ENCODE measurements at regions not wholly inside any gene's neighbourhood (a gene's known extent, or its start where the extent isn't known, plus 50 kb on each side); places are given as distances from the start of the nearest gene placed in this dataset.

DNA sequence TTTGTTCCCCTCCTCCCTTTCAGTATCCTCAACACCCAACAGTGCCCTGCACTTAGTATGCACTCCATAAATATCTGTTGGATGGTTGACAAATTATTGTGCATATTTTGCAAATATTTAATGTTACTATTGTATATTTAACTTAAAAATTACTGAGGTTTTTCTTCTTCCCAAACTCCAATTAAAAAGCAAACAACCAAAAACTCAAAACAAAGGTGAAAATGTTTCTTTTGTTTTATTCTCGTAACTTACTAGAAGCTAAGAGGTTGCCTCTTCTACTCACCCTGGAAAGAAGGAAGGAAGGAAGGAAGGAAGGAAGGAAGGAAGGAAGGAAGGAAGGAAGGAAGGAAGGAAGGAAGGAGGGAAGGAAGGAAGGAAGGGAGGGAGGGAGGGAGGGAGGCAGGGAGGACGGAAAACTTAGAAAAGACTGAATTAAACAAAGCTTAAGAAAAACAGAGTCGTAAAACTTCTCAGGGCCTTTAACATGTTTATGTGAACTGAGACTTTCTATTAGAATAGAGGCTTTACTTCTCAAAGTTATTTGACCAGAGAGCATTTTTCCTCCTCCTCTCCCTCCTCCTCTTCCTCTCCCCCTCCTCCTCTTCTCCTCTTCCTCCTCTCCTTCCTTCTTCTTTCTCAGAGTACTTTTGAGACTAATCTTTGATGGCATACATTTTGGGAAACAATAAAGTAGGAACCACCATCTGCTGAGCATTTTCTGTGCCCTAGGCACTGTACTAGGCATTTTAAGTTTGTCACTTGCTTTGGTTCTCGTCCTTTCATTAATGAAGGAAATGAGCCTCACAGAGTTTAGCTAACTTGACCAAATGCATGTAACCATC, 396.6 kb upstream of the WWC1 start:
- no peak for DNase-seq (ENCODE audit: low read depth in 2 of 2)

- no peak for DNase-seq (ENCODE audit: low read depth in 2 of 2)
Measured at GRCh38 chr5:167895899-167896659, 395.4 kb upstream of the WWC1 start.

GRCh38 chr5:167896814-167897213, 394.6 kb upstream of the WWC1 start:
- DNase-seq (ENCODE audit: low read depth in 2 of 2): no peak

- DNase-seq (ENCODE audit: low read depth in 2 of 2): no peak
Measured at GRCh38 chr5:167897371-167897770, 394.1 kb upstream of the WWC1 start.

DNA sequence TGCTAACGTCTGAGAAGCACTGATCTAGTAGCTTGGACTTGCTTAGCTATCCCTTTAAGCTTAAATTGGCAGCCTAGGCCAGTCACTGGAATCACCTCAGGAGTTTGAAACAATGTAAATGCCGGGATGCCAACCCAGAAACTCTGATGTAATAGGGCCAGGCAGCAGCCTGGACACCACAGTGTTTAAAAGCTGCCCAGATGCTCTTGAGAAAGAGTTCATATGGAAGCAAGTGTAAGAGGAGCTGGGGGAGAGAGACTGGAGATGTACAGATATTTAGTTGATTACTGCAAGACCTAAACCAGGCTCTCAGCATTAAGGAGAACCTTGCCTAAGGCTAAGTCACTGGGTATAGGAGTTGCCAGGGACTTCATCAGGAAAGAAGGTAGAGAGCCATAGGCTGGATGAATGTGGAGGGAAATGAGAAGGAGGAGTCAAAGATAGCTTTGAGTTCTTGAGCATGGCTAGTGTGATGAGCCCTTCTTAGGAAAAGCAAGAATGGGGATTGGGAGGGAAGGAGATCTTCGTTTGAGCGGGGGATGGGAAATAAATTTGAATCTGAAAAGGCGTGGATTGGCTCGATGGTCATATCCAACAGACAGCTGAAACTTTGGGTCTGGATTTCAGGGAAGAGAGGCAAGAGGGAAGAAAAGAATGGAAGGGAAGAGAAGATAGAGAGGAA, 392.9 kb upstream of the WWC1 start:
- no peak for DNase-seq (ENCODE audit: low read depth in 2 of 2)

DNA sequence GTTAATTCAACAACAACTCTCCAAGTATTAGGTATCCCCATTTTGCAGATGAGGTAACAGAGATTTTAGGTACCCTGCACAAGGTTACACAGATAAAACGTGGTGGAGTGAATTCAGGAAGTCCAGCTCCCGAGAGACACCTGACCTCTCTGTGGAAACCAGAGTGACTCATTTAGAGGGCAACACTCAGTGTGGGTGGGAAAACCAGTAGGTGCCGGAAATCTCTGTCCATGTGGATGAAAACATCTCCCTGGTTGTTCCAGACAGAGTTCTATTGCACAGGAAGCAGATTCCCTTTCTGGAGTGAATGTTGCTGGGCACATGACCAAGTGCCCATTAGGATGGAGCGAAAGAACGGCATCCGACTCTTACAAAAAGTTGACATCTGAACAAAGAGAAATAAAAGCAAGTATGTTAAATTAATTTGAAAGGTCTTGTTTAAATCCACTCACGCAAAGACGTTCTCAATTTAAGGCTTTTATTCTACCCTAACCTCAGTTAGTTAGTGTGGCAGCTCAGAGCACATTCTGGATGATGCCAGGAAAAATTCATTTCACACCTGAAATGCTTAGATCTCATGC, 391.9 kb upstream of the WWC1 start:
- DNase-seq (ENCODE audit: low read depth in 2 of 2): no peak

DNA sequence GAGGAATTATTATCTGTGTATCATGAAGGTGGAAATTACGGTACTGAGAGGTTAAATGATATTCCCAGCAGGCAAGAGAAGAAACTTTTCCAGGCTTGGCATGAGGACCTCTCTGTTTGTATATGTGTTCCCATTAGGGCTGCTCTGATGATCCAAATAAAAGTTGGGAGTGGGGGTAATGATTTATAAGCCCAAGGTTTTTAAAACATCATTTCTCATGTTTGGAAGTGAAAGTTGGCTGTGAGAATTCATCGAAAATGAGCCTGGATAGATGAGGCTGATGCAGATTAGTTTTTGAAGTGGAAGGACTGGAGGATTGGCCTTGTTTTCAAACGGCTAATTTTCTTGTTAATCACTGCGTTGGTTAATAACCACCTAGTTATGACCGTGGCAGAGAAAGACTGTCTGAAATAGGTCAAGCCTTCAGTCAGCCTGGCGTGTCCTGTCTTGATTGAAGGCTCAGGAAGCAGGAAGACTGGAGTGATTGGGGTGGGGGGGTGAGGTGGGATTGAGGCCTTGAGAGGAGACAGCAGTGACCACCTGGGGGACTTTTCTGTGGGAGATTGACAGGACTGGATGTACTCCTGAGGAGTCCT, 391.0 kb upstream of the WWC1 start:
- no peak for DNase-seq (ENCODE audit: low read depth in 2 of 2)

GRCh38 chr5:167902298-167902697, 389.1 kb upstream of the WWC1 start:
- DNase-seq (ENCODE audit: low read depth in 2 of 2): no peak

DNA sequence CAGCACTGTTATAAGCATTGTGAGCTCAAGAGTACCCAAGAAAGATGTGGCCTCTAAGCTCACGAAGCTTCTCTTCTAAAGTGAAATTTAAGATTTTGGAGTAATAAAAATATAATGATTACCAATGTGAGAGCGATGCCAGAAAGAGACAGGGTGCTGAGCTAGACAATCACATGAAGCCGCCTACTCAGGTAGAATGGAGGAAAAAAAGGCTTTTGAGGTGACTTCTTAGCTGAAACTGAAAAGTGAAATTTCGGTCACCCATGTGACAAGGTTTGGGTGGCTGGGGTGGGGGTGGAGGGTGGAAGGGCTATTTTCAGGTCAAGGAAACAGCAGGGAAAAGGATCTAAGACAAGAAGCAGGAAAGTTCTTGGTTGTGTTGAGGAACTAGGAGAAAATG, 388.2 kb upstream of the WWC1 start:
- no peak for DNase-seq (ENCODE audit: low read depth in 2 of 2)

- DNase-seq (ENCODE audit: low read depth in 2 of 2): no peak
Measured at GRCh38 chr5:167903659-167904058, 387.8 kb upstream of the WWC1 start.

GRCh38 chr5:167905919-167906853, 385.3 kb upstream of the WWC1 start:
- DNase-seq (ENCODE audit: low read depth in 2 of 2): no peak

DNA sequence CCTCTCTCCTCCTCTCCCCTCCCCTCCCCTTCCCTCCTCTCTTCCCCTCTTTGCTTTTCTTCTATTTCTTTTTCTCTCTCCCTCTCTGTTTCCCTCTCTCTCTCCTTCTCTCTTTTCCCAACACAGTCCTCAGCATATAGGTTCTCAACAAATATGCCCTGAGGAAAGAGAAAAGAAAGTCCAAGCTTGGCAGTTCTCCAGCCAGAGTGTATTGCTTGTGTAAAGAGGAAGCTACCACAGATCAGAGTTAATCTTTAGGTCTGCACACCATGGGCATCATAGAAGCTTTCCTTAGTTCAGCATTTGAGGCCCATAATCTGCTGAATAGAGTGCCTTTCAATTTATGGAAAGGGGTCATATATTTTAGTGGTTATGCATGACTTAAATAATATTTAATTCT, 382.8 kb upstream of the WWC1 start:
- DNase-seq (ENCODE audit: low read depth in 2 of 2): no peak

GRCh38 chr5:167912941-167913665, 378.3 kb upstream of the WWC1 start:
- DNase-seq (ENCODE audit: low read depth in 2 of 2): no peak

DNA sequence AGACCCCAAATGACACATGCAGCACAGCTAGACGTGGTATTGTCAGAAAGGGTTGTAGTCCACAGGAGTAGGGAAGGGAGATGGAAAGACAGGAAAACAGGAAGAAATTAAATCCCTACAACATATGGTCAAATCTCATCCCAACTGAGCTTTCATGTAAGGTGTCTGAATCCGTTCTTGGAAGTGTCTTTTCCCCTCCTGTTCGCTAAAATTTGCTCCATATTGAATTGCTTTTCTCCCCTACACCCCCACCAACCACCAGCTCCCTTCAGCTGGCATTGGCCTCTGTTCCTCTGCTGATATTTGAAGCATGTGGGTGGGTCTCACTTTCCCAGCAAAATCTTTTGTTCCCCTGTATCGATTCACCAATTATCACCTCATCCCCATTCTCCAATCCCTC, 376.2 kb upstream of the WWC1 start:
- DNase-seq (ENCODE audit: low read depth in 2 of 2): no peak

GRCh38 chr5:167916261-167916691, 375.2 kb upstream of the WWC1 start:
- DNase-seq (ENCODE audit: low read depth in 2 of 2): no peak

- no peak for DNase-seq (ENCODE audit: low read depth in 2 of 2)
Measured at GRCh38 chr5:167916706-167917105, 374.7 kb upstream of the WWC1 start.

DNA sequence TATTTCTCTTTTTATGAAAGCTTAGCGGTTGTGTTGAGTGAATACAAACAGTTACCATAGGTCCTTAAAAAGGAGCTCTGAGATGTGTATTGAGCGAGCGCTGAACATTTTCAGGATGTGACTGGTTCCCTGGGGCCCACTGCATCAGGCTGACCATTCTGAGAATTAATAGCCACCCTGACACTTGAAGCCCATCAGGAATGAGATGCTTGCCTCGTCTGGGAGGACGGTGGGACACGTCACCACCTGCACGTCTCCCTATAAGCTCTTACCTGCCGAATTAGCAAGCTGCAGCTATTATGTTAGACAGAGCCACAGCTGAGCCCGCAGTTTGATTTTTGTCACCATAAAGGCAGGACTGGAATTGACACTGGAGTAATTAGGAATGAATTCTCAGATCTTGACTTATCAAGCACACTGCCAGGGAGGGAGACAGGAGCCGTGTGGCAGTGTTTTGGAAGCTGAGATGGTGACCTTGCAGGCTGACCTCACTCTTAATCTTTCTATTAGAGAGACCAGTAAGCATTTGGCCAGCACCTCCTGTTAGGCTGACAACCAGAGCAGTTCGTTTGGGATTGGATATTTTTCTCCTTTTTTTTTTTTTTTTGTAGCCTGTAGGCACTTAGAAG, 373.1 kb upstream of the WWC1 start:
- no peak for DNase-seq (ENCODE audit: low read depth in 2 of 2)

- DNase-seq (ENCODE audit: low read depth in 2 of 2): no peak
Measured at GRCh38 chr5:167918813-167919483, 372.5 kb upstream of the WWC1 start.

- no peak for DNase-seq (ENCODE audit: low read depth in 2 of 2)
Measured at GRCh38 chr5:167920589-167920988, 370.9 kb upstream of the WWC1 start.

Data from activated CD8-positive, alpha-beta memory T cell treated with anti-CD3 and anti-CD28 coated beads for 4 hours (primary cell).